HFFc6 (cell line): ENCODE measurements at regions not wholly inside any gene's neighbourhood (a gene's known extent, or its start where the extent isn't known, plus 50 kb on each side); places are given as distances from the start of the nearest gene placed in this dataset.

Experiments
- DNase-seq: peaks from one replicate; pipeline ENCODE4 v3.0.0-alpha.2; 2018
- H3K27ac Mint-ChIP-seq: 2 replicates; pipeline ENCODE4 v1.8.0; 2020; ENCODE audit warnings: mild to moderate bottlenecking, mixed read lengths
- H3K27me3 Mint-ChIP-seq: 2 replicates; pipeline ENCODE4 v1.8.0; 2021; ENCODE audit warnings: mild to moderate bottlenecking, moderate library complexity, mixed read lengths; ENCODE audit not compliant: insufficient read depth
- H3K36me3 Mint-ChIP-seq: 2 replicates; pipeline ENCODE4 v1.8.0; 2021; ENCODE audit warnings: low read depth, mixed read lengths
- H3K4me1 Mint-ChIP-seq: 2 replicates; pipeline ENCODE4 v1.8.0; 2020; ENCODE audit warnings: low read depth, mixed read lengths
- H3K4me3 Mint-ChIP-seq: 2 replicates; pipeline ENCODE4 v1.8.0; 2020; ENCODE audit warnings: mild to moderate bottlenecking, moderate library complexity, mixed read lengths
- H3K9me3 Mint-ChIP-seq: 2 replicates; pipeline ENCODE4 v1.8.0; 2020; ENCODE audit warnings: mild to moderate bottlenecking, mixed read lengths
- TF ChIP-seq, protein P1 (sequence below): fragments of 200-600 bp; sonication (generic); IDR thresholded peaks from 2 replicates; pipeline ENCODE4 v1.5.0; 2021; ENCODE audit warnings: antibody characterized with exemption, mild to moderate bottlenecking

DNA sequence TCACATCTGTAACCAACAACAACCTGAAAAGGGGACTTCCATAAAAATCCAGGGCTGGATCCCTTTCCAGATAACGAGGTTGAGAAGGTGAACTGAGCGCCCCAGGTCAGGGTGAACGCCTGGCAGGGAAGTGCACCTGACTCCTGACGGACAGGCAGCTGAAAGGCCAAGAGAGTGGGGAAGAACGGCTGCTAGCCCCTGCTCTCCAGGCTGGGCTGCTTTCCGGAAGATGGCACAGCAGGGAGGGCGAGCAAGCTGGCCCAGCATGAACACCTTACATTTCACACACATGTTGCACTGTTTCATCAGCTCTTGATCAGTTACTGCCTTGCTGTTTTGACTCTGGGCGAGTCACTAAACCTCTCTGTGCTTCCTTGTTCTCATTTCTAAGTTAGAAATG, 127.2 kb upstream of the IQSEC1 start:
- TF ChIP-seq, protein P1, sequence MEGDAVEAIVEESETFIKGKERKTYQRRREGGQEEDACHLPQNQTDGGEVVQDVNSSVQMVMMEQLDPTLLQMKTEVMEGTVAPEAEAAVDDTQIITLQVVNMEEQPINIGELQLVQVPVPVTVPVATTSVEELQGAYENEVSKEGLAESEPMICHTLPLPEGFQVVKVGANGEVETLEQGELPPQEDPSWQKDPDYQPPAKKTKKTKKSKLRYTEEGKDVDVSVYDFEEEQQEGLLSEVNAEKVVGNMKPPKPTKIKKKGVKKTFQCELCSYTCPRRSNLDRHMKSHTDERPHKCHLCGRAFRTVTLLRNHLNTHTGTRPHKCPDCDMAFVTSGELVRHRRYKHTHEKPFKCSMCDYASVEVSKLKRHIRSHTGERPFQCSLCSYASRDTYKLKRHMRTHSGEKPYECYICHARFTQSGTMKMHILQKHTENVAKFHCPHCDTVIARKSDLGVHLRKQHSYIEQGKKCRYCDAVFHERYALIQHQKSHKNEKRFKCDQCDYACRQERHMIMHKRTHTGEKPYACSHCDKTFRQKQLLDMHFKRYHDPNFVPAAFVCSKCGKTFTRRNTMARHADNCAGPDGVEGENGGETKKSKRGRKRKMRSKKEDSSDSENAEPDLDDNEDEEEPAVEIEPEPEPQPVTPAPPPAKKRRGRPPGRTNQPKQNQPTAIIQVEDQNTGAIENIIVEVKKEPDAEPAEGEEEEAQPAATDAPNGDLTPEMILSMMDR, result no peak
- DNase-seq, result no peak
- Mint-ChIP-seq H3K27me3 (peaks cover 46% of the 10 kb centered on the region), H3K9me3 (no peaks in the 10 kb centered on the region), H3K4me3 (no peak overlapping the region), H3K36me3 (no peaks in the 10 kb centered on the region), H3K4me1 (no peaks in the 10 kb centered on the region; the same call in 1 of the 2 replicates), H3K27ac (no peak overlapping the region)

DNA sequence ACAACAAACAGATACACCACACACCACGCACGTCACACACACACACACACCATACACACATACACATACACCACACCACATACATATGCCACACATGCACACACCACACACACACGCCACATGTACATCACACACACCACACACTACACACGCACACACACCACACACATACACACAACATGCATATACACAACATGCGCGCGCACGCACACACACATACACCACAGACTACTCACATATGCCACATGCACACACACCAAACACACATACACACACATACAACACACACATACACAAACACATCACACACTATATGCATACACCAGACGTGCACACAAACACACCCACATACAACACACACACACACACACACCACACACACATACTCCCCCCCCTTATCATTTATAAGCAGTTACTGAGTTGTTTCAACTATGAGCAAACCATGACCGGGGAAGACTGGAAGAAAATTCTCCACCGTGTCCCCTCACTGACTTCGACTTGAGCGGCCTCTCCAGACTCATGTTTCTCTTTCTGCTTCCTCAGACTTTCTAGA, 126.7 kb upstream of the IQSEC1 start:
- peaks cover 4% of the 10 kb centered on the region for H3K4me1 Mint-ChIP-seq

DNA sequence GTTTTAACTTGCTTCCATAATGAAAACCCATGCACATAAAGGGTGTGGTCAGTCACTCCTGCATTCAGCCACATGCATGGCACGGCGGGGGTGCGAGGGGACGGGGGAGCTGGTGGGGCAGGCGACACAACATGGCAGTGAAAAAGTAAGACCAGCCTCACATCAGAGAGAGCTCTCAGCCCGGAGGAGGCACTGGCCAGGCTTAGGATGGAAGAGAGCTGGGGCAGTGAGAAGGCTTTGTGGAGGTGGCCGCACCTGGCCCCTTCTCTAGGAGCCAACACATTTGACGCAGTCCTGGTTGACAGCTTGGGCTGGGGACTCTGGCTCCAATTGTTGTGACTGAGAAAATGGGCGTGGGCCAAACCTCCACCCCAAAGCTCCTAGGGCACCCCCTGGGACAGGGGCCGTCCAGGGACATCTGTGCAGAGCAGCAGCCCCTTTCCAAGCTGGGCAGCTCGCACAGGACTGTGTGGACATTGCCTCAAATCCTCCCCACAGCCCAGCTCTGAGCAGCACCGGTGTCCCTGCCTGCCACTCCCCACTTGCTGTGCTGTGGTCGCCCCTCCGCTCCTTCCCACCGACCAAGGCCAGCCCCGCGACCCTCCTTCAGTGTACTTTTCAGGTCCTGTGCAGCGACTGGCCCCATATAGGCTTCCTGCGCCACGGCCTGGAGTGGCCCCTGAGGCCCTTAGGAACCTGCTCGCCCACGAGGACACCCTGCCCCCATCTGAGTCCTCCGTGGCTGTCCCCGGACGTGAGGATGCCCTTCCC, 126.0 kb upstream of the IQSEC1 start:
- no peak overlapping the region for H3K4me3 Mint-ChIP-seq
- no peaks in the 10 kb centered on the region for H3K9me3 Mint-ChIP-seq
- peaks cover 12% of the 10 kb centered on the region for H3K4me1 Mint-ChIP-seq
- H3K27me3 Mint-ChIP-seq, result peaks cover 42% of the 10 kb centered on the region
- no peaks in the 10 kb centered on the region for H3K36me3 Mint-ChIP-seq
- H3K27ac Mint-ChIP-seq, result no peak overlapping the region
- DNase-seq, result no peak
- TF ChIP-seq, protein P1, result no peak

More for the DNA sequence above, 126.7 kb upstream of the IQSEC1 start:
- no peak for DNase-seq
- TF ChIP-seq, protein P1, result no peak
- Mint-ChIP-seq H3K27ac (no peak overlapping the region), H3K27me3 (peaks cover 46% of the 10 kb centered on the region), H3K4me3 (no peak overlapping the region), H3K9me3 (no peaks in the 10 kb centered on the region), H3K36me3 (no peaks in the 10 kb centered on the region)

DNA sequence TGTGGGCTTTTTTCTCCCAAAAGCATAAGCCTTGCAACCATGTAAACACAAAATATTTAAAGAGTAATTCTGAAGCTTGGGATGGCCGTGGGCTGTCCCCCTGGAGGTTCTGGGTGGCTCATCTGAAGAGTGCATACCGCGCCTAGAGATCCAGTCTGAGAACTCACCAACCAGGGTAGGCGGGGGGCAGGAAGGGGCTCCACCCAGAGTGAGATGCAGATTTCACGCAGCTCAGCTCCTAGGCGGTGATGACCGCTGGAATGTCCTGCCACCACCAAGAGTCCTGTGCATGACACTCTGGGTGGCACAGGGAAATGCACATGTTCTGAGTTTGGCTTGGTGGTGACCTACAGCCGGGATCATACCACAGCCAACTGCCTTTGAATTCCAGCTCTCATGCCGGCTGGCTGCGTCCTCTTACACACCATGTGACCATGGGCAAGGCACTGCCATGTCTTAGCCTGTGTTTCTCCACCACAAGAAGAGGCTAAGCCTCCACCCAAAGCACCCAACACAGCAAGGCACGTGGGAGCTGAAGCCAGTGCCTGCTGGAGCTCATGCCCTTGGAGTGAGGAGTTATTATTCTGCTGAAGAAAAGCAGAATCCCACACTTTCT, 125.1 kb upstream of the IQSEC1 start:
- Mint-ChIP-seq H3K4me3 (no peak overlapping the region), H3K27me3 (peaks cover 43% of the 10 kb centered on the region), H3K36me3 (no peaks in the 10 kb centered on the region), H3K27ac (no peak overlapping the region), H3K9me3 (no peaks in the 10 kb centered on the region), H3K4me1 (peaks cover 20% of the 10 kb centered on the region)
- TF ChIP-seq, protein P1, result no peak
- DNase-seq, result no peak

DNA sequence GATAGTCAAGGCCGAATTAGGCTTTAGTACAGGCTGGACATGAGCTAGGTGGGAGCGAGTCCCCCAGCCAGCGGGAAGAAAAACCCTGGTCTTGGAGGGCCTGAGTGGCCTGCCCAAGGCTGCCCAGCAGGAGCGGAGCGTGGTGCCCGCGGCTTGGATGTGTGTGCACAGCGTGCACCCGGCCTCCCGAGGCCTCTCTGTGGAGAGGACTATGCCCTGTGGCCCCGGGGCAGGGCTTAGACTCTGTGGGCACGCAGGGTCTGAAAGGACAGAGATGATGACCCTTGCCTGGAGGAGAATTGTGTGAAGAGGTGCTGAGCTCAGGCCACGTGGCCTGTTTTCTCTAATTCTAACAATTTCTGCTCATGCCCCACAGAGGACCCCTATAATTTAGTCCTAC, 124.6 kb upstream of the IQSEC1 start:
- TF ChIP-seq, protein P1, result no peak
- Mint-ChIP-seq H3K27ac (no peak overlapping the region), H3K27me3 (peaks cover 43% of the 10 kb centered on the region), H3K4me1 (peaks cover 26% of the 10 kb centered on the region), H3K9me3 (no peaks in the 10 kb centered on the region), H3K36me3 (no peaks in the 10 kb centered on the region), H3K4me3 (no peak overlapping the region)
- DNase-seq, result no peak
